ENCODE measurements at regions not wholly inside any gene's neighbourhood (a gene's known extent, or its start where the extent isn't known, plus 50 kb on each side); places are given as distances from the start of the nearest gene placed in this dataset.

- no peaks in the 10 kb centered on the region for H3K4me1 Mint-ChIP-seq (ENCODE audit: low read depth)
- intact Hi-C loops (cut with micrococcal nuclease) = no loop called here
Measured at GRCh38 chr13:68048802-68049359, 818.7 kb upstream of the PCDH9 start.

GRCh38 chr13:68047889-68048288 lies 817.8 kb upstream of the PCDH9 start:
- CTCF ChIA-PET = no interaction called here
- Mint-ChIP-seq H3K4me3 (no peak overlapping the region), H3K4me1 (ENCODE audit: low read depth) (no peaks in the 10 kb centered on the region), H3K27ac (no peak overlapping the region), H3K9me3 (peaks cover 6% of the 10 kb centered on the region), H3K27me3 (no peaks in the 10 kb centered on the region), H3K36me3 (ENCODE audit: low read depth) (no peaks in the 10 kb centered on the region)
- no peak for TF ChIP-seq CTCF (IDR thresholded peaks at IDR 0.05)
- intact Hi-C loops (cut with micrococcal nuclease) = no loop called here
- ATAC-seq (no peak), DNase-seq (no peak)
- POLR2A ChIA-PET = no interaction called here

More at GRCh38 chr13:68048802-68049359, 818.7 kb upstream of the PCDH9 start:
- H3K27me3 Mint-ChIP-seq = no peaks in the 10 kb centered on the region
- ChIA-PET POLR2A (no interaction called here), CTCF (no interaction called here)
- no peak overlapping the region for H3K4me3 Mint-ChIP-seq
- ATAC-seq (no peak), DNase-seq (no peak)
- H3K9me3 Mint-ChIP-seq = peaks cover 3% of the 10 kb centered on the region
- H3K27ac Mint-ChIP-seq = no peak overlapping the region
- TF ChIP-seq CTCF (IDR thresholded peaks at IDR 0.05) = no peak
- no peaks in the 10 kb centered on the region for H3K36me3 Mint-ChIP-seq (ENCODE audit: low read depth)

GRCh38 chr13:68046903-68047302 lies 816.8 kb upstream of the PCDH9 start:
- H3K4me3 Mint-ChIP-seq = no peak overlapping the region
- no peak overlapping the region for H3K27ac Mint-ChIP-seq
- no peak for ATAC-seq
- DNase-seq = no peak
- TF ChIP-seq CTCF (IDR thresholded peaks at IDR 0.05) = no peak
- CTCF ChIA-PET = no interaction called here
- POLR2A ChIA-PET = no interaction called here
- no peaks in the 10 kb centered on the region for H3K4me1 Mint-ChIP-seq (ENCODE audit: low read depth)
- no peaks in the 10 kb centered on the region for H3K27me3 Mint-ChIP-seq
- intact Hi-C loops (cut with micrococcal nuclease) = no loop called here
- no peaks in the 10 kb centered on the region for H3K36me3 Mint-ChIP-seq (ENCODE audit: low read depth)
- peaks cover 7% of the 10 kb centered on the region for H3K9me3 Mint-ChIP-seq

- Mint-ChIP-seq H3K4me1 (ENCODE audit: low read depth) (no peaks in the 10 kb centered on the region), H3K36me3 (ENCODE audit: low read depth) (no peaks in the 10 kb centered on the region), H3K27ac (no peak overlapping the region), H3K27me3 (no peaks in the 10 kb centered on the region), H3K4me3 (no peak overlapping the region), H3K9me3 (peaks cover 20% of the 10 kb centered on the region)
- no peak for TF ChIP-seq CTCF (IDR thresholded peaks at IDR 0.05)
- ChIA-PET CTCF (no interaction called here), POLR2A (interaction anchor here (0.6 kb wide), 1 partner anchor 1630 kb away, joined by 5 read pairs; no protein-coding TSS in a partner anchor)
- intact Hi-C loops (cut with micrococcal nuclease) = no loop called here
- DNase-seq (no peak), ATAC-seq (no peak)
Measured at GRCh38 chr13:68030152-68030809, 800.1 kb upstream of the PCDH9 start.

GRCh38 chr13:68028701-68029100 lies 798.6 kb upstream of the PCDH9 start:
- no peaks in the 10 kb centered on the region for H3K27me3 Mint-ChIP-seq
- CTCF ChIA-PET = no interaction called here
- DNase-seq (no peak), ATAC-seq (no peak)
- H3K4me1 Mint-ChIP-seq (ENCODE audit: low read depth) = no peaks in the 10 kb centered on the region
- no peak overlapping the region for H3K4me3 Mint-ChIP-seq
- peaks cover 18% of the 10 kb centered on the region for H3K9me3 Mint-ChIP-seq
- H3K36me3 Mint-ChIP-seq (ENCODE audit: low read depth) = no peaks in the 10 kb centered on the region
- intact Hi-C loops (cut with micrococcal nuclease) = no loop called here
- no peak for TF ChIP-seq CTCF (IDR thresholded peaks at IDR 0.05)
- no peak overlapping the region for H3K27ac Mint-ChIP-seq
- POLR2A ChIA-PET = no interaction called here

All from activated CD8-positive, alpha-beta T cell treated with anti-CD3 and anti-CD28 coated beads for 36 hours (primary cell).